Skin of body (tissue), 1 donor: ENCODE measurements at regions not wholly inside any gene's neighbourhood (a gene's known extent, or its start where the extent isn't known, plus 50 kb on each side); places are given as distances from the start of the nearest gene placed in this dataset.
A peak's percentile ranks its signal among the peaks of the same experiment; 100 is the strongest.

Experiments
- DNase-seq: peaks from one replicate; lab custom pipeline; 2025; lab: John Stamatoyannopoulos, UW

GRCh38 chr12:91373086-91373485 is 190.5 kb upstream of the DCN start:
- no peak for DNase-seq

- no peak for DNase-seq
These were observed 187.7 kb upstream of the DCN start for GRCh38 chr12:91370086-91370868.

- DNase-seq: no peak
These were observed 186.0 kb upstream of the DCN start for GRCh38 chr12:91368613-91369012.

- peak; percentile 12 for DNase-seq
These were observed 184.7 kb upstream of the DCN start for GRCh38 chr12:91367234-91367849.

GRCh38 chr12:91364471-91365184 is 182.0 kb upstream of the DCN start:
- DNase-seq: peak; percentile 77

GRCh38 chr12:91361864-91362263 is 179.2 kb upstream of the DCN start:
- peak; percentile 43 for DNase-seq

- no peak for DNase-seq
These were observed 174.8 kb upstream of the DCN start for GRCh38 chr12:91357381-91357780.

GRCh38 chr12:91356405-91356804 is 173.8 kb upstream of the DCN start:
- DNase-seq: peak; percentile 15

- DNase-seq: peak; percentile 89
These were observed 172.8 kb upstream of the DCN start for GRCh38 chr12:91355150-91356006.

GRCh38 chr12:91353266-91353665 is 170.6 kb upstream of the DCN start:
- DNase-seq: no peak

- peak; percentile 10 for DNase-seq
These were observed 166.9 kb upstream of the DCN start for GRCh38 chr12:91349476-91349875.

GRCh38 chr12:91347481-91348214 is 165.0 kb upstream of the DCN start:
- DNase-seq: no peak

GRCh38 chr12:91346827-91347226 is 164.2 kb upstream of the DCN start:
- no peak for DNase-seq

GRCh38 chr12:91344408-91344807 is 161.8 kb upstream of the DCN start:
- DNase-seq: no peak

GRCh38 chr12:91343010-91343409 is 160.4 kb upstream of the DCN start:
- no peak for DNase-seq

GRCh38 chr12:91339106-91339505 is 156.5 kb upstream of the DCN start:
- DNase-seq: no peak

- DNase-seq: no peak
These were observed 153.1 kb upstream of the DCN start for GRCh38 chr12:91335699-91336098.

GRCh38 chr12:91333966-91334365 is 151.3 kb upstream of the DCN start:
- DNase-seq: no peak

GRCh38 chr12:91332302-91332701 is 149.7 kb upstream of the DCN start:
- peak; percentile 52 for DNase-seq

GRCh38 chr12:91331371-91331770 is 148.8 kb upstream of the DCN start:
- no peak for DNase-seq

GRCh38 chr12:91328451-91328850 is 145.8 kb upstream of the DCN start:
- DNase-seq: peak; percentile 28
